GM11168 (cell line): ENCODE measurements at regions not wholly inside any gene's neighbourhood (a gene's known extent, or its start where the extent isn't known, plus 50 kb on each side); places are given as distances from the start of the nearest gene placed in this dataset.
"Not testable (repeated sequence)": the region's sequence is repeated elsewhere in the genome, so short reads cannot be mapped to it uniquely, and the experiment has no call there.

Experiments
- in situ Hi-C: fragments of 300-500 bp; cut with MboI; formaldehyde crosslinking; loops from one replicate; pipeline ENCODE4 v1.12.0; 2022; ENCODE audit warnings: low sequenced_read_pairs; ENCODE audit not compliant: unreplicated experiment

DNA sequence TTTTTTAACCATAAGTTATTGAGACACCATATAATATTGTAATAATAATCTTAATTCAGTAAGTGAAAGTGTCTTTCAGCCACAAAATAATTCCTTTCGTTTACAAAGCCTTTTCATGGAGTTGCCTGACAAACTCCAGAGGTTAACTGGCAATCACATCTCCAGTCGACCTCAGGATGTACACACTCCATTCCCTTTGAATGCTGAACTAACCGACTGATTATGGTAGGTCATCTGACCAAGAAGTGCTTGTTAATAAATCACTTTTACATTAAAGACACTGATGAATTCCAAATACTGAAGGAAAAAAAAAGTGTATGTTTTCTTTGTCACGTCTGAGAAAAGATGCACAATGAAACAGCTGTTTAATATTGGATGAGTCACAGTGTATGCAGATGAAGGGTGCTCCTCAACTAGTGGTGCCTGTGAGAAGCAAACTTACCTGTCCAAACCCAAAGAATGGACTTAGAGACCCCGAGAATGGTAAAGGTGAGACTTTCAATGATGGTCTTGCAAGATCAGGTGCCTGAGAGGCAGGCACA is 348.1 kb upstream of the VWC2 start:
- in situ Hi-C loops: no loop called here

DNA sequence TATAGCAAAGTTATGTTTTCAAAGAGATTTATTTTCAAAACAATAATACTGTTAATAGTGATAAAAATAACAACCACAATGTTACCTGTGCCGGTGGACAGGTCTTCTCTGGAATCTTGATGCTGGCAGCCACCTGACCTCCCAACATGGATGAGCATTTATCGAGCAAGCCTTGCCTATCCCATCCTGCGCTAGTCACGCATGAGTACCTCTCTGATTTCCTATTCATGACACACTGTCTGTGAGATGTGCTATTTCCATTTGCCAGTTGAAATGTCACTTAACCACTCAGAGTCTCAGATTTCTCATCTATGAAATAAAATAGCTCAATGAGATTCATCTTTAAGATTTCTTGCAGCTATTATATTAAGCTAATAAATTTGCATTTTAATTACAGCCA is 341.2 kb upstream of the VWC2 start:
- in situ Hi-C loops: no loop called here

DNA sequence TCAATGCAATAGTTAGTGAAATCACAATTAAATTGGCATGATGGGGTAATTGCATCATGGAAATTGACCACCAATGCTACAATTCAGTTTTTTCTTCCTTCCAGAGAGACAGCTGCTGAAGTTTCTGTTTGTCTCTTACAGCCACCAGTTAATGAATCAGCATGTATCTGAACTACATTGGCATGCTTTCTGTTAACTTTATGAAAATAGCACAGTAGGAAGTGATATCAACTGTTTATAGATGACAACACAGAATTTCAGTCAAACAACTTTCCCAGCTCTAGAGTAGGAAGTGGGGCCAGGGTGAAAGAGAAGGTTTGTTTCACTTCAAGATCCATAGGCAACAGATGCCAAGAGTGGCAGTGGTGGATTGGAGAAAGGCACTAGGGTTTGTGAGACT is 339.6 kb upstream of the VWC2 start:
- in situ Hi-C loops: no loop called here

DNA sequence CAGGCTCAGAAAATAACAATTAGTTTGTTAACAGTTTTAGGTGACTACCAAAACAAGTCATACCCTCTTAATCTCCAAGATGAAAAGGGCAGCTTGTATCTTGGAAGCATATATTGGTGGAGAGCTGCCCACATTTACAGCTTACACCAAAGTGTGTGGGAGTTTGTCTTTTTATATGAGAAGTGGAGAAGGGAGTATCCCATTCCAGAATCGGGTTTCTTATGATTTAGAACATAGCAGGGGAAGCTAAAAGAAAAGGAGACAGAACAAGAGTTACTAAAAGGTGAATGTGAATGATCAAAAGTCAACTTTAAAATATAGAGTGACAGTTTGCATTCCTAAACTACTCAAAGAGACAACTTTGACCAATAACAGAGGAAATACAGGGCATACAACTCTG is 338.6 kb upstream of the VWC2 start:
- in situ Hi-C loops: no loop called here

DNA sequence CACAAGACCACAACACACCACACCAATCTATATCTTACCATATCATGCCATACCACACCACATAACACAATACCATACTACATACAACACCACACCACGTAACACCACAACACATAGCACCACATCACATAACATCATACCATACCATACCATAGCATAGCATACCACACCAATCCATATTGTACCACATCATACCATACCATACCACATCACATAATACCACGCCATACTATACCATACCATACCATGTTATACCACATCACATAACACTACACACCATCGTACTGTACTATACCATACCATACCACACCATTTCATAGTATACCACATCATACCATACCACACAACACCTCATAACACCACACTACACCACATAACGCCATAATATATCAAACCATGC is 335.2 kb upstream of the VWC2 start:
- in situ Hi-C loops: no loop called here

DNA sequence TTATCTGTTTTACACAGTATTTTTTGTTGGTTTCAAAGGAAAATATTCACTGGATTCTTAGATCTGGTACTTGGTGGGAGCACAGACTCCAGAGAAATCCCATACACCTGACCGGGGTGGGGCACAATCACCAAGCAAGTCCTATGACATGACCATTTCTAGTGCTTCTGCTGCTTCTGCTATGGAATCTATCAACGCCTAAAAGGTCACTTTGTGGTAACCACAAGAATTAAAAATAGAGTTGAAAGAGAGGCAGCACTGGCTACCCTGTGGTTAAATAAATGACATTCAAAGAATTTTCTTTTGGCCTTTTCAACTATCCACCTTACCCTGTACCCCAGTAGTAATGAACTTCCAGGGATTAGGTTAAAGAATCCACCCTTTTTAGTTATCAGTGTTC is 329.9 kb upstream of the VWC2 start:
- in situ Hi-C loops: no loop called here

DNA sequence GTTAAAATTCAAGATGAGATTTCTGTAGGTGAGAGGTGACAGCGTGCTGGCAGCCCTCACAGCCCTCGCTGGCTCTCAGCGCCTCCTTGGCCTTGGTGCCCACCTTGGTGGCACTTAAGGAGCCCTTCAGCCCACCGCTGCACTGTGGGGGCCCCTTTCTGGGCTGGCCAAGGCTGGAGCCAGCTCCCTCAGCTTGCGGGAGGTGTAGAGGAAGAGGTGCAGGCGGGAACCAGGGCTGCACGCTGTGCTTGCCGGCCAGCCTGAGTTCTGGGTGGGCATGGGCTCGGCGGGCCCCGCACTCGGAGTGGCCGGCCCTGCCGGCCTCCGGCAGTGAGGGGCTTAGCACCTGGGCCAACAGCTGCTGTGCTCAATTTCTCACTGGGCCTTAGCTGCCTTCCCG is 320.0 kb upstream of the VWC2 start:
- in situ Hi-C loops: no loop called here

DNA sequence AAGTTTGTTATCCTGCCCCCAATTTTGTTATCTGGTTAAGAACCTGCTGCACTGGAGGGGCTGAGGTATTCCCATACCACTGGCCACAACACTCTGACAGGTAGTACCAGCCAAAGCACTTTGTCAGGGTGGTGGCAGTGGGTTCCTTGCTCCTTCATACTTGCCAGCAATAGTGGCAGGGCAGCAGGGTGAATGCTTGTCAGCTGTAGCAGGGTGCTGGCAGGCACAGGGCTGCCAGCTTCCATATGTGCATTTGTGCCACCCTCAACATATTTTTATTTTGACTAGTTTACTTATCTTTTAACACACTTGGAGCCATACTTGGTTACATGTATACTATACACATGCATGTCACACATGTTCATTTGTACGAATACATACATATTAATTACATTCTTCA is 294.0 kb upstream of the VWC2 start:
- in situ Hi-C loops: loop anchor here (10.0 to 25.0 kb wide), 2 partner anchors 308 to 595 kb away; no protein-coding TSS in a partner anchor

DNA sequence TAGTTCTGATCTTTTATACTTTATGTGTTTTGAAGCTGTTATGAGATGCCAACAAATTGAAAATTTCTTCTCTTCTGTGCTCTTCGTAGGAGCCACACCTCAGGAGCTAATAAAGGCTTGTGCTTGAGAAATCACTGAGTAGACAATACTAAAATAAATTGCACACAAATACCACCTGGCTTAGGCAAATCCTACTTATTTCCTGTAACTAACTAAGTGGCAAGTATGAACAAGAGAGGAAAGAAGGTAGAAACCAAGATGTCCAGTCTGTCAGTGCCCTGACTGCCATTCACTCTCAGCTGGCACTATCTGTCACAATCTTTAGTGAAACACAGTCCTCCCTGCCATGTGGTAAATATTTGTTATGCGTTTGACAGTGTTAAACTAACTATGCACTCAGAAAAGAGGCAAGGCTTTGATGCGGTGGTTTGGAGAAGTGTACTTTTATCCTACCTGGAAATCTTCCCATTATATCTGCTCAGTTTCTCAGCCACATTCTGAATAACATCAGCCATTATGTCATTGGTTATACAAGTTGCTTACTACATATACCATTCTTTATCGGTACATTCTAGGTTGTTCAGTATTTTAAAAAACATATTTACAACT is 293.4 kb upstream of the VWC2 start:
- in situ Hi-C loops: loop anchor here (10.0 to 25.0 kb wide), 2 partner anchors 307 to 595 kb away; no protein-coding TSS in a partner anchor

DNA sequence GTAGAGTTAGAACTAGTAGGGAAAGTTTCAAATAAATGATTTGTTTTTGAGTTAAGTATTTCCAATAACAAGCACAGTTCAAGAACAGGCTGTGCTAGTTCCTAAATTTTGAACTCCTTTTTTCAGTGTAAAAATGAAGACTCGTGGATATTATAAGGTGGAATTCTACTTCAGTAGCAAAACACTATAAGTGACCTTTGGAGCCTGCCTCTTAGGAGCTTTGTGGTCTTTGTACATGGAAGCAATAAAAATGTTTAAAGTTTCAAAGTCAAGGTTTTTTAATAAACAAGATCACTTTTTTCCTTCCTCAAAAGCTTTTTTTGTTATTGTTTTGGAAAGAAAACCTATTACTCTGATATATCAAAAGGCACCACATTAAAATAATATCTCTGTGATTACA is 292.4 kb upstream of the VWC2 start:
- in situ Hi-C loops: loop anchor here (25.0 kb wide), 1 partner anchor 306 kb away; no protein-coding TSS in a partner anchor

DNA sequence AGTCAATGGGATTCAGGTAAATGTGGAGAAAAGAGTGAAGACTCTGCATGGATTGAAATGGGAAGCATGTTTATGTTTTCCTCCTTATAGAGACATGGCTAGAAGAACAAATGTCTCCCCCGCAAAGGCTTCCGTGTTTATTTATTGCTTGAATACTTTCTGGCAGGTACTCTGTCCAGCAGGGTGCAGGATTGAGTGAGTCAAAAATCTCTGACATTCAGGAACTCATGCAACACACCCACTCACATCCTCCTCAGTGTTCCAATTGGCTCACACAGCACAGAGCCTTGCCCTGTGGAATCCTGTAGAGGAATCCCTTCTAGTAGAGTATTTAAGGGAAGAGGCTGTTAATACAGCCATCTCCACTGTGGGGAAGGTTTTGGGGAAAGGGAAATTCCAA is 290.3 kb upstream of the VWC2 start:
- in situ Hi-C loops: loop anchor here (25.0 kb wide), 1 partner anchor 304 kb away; no protein-coding TSS in a partner anchor

DNA sequence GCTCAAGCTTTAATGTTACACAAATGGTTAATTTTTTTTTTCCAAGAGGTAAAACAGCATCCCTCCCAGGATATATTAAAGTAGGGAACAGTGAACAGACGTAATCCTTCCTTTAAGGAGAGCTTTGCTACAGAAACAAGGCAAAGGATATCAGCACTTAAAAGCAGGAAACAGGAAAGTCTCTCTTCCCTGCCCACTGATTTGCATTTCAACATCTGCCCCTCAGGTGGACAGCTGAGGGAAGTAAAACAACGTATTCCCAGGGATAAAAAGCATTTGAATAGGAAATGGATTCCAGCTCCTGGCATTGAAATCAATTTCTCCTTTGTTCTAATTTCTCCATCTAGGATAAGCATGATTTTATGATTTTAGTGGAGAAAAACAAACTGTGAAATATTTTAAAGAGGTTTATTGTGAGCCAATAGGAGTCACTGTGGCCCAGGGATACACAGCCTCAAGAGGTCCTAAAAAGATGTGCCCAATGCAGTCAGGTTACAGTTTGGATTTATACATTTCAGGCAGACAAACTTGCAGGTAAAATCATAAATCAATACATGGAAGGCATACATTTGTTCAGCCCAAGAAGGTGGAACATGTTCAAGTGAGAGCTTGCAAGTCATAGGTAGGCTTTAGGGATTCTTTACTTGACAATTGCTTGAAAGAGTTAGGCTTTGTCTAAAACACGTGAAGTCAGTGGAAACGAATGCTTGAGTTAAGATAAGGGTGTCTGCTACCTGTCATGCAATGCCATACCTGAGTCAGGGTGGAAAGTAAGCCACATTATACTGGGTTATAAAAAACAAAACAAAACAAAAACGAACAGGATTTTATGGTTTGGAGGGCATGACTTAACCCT is 286.2 kb upstream of the VWC2 start:
- in situ Hi-C loops: loop anchor here (25.0 kb wide), 1 partner anchor 300 kb away; no protein-coding TSS in a partner anchor

DNA sequence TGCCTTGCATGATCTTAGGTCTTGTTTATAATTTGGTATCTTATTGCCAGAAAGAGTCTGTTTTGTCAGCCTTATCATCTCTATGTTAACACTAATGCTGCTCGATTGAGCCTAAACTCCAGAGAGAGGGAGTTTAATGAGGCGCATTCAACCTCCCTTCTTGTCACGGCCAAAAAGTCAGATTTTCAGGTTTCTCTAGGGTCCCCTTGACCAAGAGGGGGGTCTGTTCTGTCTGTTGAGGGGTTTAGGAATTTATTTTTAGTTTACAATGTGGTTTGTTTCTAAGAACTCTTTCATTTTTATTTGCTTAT is 285.7 kb upstream of the VWC2 start:
- in situ Hi-C loops: loop anchor here (25.0 kb wide), 1 partner anchor 300 kb away; no protein-coding TSS in a partner anchor

DNA sequence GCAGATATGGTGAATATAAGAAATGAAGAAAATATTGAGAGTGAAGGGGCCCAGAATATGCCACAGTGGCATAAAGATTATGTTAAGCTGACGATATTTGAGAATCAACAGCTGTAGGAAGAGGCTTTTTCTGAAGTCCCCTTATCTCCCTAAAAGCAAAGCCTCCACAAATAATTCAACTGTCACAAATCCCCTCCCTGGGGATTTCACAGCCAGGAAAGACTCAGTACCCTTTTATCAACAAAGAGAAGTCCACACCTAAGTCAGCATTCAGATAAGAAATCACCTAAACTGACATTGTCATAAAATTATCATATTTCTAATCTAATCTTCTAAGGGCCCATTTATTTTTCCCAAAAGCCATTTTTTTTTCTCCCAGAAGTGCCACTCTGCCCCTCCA is 284.9 kb upstream of the VWC2 start:
- in situ Hi-C loops: loop anchor here (25.0 kb wide), 1 partner anchor 299 kb away; no protein-coding TSS in a partner anchor

DNA sequence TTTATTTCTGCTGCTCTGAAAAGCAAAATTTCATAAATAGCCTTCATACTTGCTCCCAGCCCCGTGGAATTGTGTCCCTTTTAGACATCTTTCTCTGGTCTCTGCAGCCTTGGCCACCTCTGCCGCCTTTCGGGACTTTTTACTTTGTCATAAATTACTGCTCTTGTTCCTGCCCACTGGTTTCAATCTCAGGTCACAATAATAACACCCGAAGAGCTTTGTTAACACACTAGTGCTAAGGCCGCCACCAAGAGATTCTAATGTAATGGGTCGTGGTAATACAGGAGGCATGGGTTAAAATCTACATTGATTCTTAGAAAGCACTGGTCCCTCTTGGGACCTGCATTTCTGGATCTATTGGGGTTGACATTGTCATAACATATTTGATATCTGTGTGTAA is 276.0 kb upstream of the VWC2 start:
- in situ Hi-C loops: loop anchor here (25.0 kb wide), 1 partner anchor 290 kb away; no protein-coding TSS in a partner anchor

DNA sequence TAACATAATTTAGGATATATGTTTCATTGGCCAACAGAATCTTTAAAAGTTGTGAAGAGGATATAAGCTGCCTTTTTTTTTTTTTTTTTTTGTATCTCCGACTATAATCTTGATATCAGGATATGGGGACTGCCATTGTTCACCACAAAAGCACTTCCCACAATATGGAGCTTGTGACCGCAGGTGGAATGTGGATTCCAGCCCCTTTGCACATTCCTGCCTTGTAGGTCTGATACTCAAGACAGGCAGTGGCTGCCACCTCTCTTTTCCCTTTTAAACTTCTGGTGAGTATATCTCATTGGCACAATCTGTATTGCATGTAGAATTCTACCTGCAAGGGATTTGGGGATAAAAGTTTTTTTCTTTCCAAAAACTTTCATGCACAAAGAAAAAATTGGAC is 272.7 kb upstream of the VWC2 start:
- in situ Hi-C loops: no loop called here

DNA sequence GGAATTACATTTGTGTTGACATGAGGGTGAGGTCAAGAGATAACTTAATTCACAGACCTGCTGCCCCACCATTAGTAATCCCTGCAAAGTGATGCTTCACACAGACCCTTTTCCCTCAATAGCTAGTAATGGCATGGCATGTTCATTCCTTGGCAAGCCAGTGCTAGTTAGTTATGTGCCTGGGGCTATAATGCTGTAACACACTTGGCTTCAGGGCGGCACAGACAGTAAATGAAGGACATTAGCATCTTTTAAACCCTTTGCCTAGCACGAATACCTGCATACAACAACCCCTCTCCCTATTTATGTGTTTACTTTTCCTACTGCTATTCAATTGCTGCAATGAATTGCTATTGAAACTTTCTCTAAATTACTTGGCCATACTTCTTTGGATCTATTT is 266.2 kb upstream of the VWC2 start:
- in situ Hi-C loops: not testable (repeated sequence)

DNA sequence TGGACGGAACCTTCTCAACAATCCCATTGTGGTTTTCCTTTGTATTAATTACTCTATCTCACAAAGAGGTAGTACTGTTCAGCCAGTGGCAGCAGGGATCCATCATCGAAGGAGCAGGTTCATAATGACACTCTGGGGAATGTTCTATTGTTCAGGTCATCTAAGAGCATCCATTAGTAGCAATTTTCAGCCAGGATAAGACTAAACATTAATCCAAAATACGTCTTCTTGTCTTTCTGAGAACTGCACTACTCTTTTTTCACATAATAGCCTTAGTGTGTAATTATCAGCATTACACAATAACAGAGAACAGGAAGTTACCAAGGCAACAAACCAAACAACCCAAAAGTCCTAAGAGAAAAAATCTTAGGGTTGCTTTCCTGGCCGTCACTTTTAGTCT is 259.5 kb upstream of the VWC2 start:
- in situ Hi-C loops: no loop called here

DNA sequence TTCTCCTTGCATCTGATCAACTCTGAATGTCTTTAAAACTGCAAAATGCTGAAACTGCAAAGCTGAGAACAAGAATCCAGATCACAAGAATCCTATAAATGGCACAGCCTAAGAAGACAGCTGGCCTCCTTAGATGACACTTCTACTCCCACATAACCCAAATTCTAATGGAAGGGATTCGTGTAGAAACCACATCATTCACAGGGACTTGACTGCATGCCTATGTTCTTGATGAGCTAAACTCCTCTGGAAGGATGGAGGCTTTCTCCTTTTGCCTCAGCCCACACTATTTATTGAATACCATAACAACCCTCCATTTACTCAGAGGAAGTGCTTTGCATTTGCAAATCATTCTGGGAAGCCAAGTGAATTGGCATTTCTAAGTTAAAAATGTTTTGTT is 252.5 kb upstream of the VWC2 start:
- in situ Hi-C loops: no loop called here

DNA sequence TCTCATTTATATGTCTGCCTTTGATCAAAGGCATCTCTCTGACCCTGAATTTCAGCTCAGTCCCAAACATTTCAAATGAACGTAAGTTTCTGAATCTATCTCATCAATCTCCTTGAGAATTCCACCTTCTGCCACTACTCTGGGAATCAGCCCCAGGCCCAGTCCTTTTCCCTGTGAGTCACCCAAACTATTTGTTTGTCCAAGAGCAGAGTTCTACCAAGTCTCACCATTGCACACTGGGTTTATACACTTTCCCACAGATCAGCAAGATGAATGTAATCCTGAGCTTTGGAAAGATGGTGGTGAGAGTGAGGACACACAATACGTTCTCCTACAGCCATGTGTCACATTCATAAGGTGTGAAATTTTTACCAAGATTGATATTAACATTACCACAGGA is 251.3 kb upstream of the VWC2 start:
- in situ Hi-C loops: no loop called here

DNA sequence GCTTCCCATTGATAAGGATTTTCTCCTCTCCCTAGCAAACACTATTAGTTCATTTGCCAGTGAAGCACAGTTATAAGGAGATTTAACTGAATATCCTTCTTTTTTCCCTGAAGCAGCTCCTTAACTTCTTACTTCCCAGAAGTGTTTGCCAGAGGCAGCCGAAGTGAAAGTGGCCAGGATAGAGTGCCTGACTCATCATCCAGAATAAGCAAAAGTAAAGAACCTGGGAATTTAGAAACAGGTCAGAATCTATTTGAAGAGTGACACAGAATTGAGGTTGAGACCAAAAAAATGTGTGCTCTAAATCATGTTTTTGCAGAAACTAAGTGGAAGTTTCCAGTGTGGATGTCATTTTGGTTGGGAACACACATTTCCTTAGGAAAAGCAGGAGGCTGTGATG is 249.6 kb upstream of the VWC2 start:
- in situ Hi-C loops: no loop called here
